ENCODE measurements at regions not wholly inside any gene's neighbourhood (a gene's known extent, or its start where the extent isn't known, plus 50 kb on each side); places are given as distances from the start of the nearest gene placed in this dataset.

DNA sequence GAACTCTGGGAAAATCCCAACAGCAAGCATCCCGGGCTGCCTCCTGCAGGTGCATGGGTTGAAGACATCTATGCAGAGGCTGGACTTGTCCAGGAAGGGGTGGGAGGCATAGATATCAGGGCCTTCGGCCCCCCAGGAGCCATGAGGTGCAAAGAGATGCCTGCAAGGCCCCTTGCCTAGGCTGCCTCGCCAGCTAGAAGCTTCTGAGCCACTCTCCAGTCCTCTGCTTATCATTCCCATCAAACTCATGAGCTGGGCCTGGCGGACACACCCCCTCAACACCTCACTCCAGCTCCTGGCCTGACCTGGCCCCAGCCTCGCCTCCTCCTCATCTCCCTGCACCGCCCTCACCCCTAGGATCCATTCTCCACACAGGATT lies 152.4 kb upstream of the PTPN1 start:
- Histone ChIP-seq H3K4me3 (no peak overlapping the region), H4K20me1 (ENCODE audit: insufficient read depth) (no peaks in the 10 kb centered on the region), H2AFZ (no peak overlapping the region), H3K36me3 (ENCODE audit: low read depth) (no peaks in the 10 kb centered on the region), H3F3A (ENCODE audit: insufficient read depth, low read depth) (peaks cover 48% of the 10 kb centered on the region), H3K79me2 (ENCODE audit: low read depth) (no peaks in the 10 kb centered on the region), H3K9me3 (ENCODE audit: insufficient read depth, low read depth) (no peaks in the 10 kb centered on the region), H3K9me2 (ENCODE audit: insufficient read depth) (no peaks in the 10 kb centered on the region), H3K4me2 (no peak overlapping the region), H3K27ac (no peak overlapping the region), H3K27me3 (ENCODE audit: insufficient read depth, low read depth) (no peaks in the 10 kb centered on the region), H3K4me1 (replicated peaks; ENCODE audit: insufficient read depth) (peaks cover 43% of the 10 kb centered on the region)
- intact Hi-C loops (cut with micrococcal nuclease; ENCODE audit: unreplicated experiment), result no loop called here
- ChIA-PET POLR2A (ENCODE audit: unreplicated experiment) (interaction anchor here (0.6 to 0.7 kb wide), 2 partner anchors 130 to 261 kb away, joined by 3 to 9 read pairs; no protein-coding TSS in a partner anchor), CTCF (no interaction called here)
- no peak for DNase-seq
- no TSS peak for BruUV-seq (replicated peaks)
- TF ChIP-seq, protein P1, sequence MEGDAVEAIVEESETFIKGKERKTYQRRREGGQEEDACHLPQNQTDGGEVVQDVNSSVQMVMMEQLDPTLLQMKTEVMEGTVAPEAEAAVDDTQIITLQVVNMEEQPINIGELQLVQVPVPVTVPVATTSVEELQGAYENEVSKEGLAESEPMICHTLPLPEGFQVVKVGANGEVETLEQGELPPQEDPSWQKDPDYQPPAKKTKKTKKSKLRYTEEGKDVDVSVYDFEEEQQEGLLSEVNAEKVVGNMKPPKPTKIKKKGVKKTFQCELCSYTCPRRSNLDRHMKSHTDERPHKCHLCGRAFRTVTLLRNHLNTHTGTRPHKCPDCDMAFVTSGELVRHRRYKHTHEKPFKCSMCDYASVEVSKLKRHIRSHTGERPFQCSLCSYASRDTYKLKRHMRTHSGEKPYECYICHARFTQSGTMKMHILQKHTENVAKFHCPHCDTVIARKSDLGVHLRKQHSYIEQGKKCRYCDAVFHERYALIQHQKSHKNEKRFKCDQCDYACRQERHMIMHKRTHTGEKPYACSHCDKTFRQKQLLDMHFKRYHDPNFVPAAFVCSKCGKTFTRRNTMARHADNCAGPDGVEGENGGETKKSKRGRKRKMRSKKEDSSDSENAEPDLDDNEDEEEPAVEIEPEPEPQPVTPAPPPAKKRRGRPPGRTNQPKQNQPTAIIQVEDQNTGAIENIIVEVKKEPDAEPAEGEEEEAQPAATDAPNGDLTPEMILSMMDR (conservative IDR thresholded peaks at IDR 0.05), result no peak
- TF ChIP-seq EZH2 (IDR thresholded peaks at IDR 0.05; ENCODE audit: low read depth), result no peak

DNA sequence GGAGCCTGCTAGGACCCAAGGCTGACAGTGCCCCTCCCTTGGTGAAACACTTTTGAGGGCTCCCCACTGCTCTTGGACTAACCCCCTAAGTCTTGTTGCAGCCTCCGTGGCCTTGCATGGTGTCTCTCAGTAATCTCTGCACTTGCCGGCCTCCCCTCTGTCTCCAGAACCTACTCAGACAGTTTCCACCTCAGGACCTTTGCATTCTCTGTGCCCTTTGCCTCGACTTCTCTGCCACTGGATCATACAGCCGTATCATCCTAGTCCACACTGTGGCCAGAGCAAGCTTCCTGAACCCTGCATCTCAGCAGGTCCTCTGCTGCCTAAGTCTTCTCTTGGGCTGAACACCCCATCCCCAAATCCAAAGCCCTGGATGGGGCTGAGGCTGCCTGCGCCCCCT lies 152.0 kb upstream of the PTPN1 start:
- no peak overlapping the region for H3K4me3 ChIP-seq
- H3K9me2 ChIP-seq (ENCODE audit: insufficient read depth), result no peaks in the 10 kb centered on the region
- no peak overlapping the region for H3K27ac ChIP-seq
- no peaks in the 10 kb centered on the region for H3K27me3 ChIP-seq (ENCODE audit: insufficient read depth, low read depth)
- H4K20me1 ChIP-seq (ENCODE audit: insufficient read depth), result no peaks in the 10 kb centered on the region
- BruUV-seq (replicated peaks), result no TSS peak
- no peaks in the 10 kb centered on the region for H3K79me2 ChIP-seq (ENCODE audit: low read depth)
- no peaks in the 10 kb centered on the region for H3K36me3 ChIP-seq (ENCODE audit: low read depth)
- TF ChIP-seq EZH2 (IDR thresholded peaks at IDR 0.05; ENCODE audit: low read depth), result no peak
- TF ChIP-seq, protein P1 (conservative IDR thresholded peaks at IDR 0.05), result no peak
- H3K4me1 ChIP-seq (replicated peaks; ENCODE audit: insufficient read depth), result peaks cover 43% of the 10 kb centered on the region
- intact Hi-C loops (cut with micrococcal nuclease; ENCODE audit: unreplicated experiment), result no loop called here
- H2AFZ ChIP-seq, result no peak overlapping the region
- POLR2A ChIA-PET (ENCODE audit: unreplicated experiment), result interaction anchor here (0.6 to 0.7 kb wide), 2 partner anchors 130 to 261 kb away, joined by 3 to 9 read pairs; no protein-coding TSS in a partner anchor
- no peaks in the 10 kb centered on the region for H3K9me3 ChIP-seq (ENCODE audit: insufficient read depth, low read depth)
- H3K4me2 ChIP-seq, result no peak overlapping the region
- CTCF ChIA-PET, result no interaction called here
- peaks cover 48% of the 10 kb centered on the region for H3F3A ChIP-seq (ENCODE audit: insufficient read depth, low read depth)
- no peak for DNase-seq

DNA sequence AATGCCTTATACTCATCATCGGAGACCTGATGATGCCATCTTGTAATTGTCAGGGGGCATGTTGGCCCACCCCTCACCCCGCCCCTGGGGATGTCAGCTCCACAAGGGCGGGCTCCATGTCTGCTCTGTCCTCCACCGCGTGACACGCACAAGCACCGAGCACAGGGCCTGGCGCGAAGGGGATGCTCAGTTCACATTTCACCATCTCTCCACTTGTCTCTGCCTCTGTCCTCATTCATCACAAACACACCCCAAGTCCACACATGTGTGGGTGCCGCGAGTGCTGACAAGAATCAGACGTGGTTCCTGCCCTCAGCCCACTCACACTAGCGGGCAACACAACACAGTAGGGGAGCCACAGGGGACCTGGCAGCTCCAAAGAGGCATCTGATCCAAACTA lies 151.2 kb upstream of the PTPN1 start:
- H3K36me3 ChIP-seq (ENCODE audit: low read depth), result no peaks in the 10 kb centered on the region
- POLR2A ChIA-PET (ENCODE audit: unreplicated experiment), result no interaction called here
- H3F3A ChIP-seq (ENCODE audit: insufficient read depth, low read depth), result peaks cover 45% of the 10 kb centered on the region
- H3K79me2 ChIP-seq (ENCODE audit: low read depth), result no peaks in the 10 kb centered on the region
- H4K20me1 ChIP-seq (ENCODE audit: insufficient read depth), result no peaks in the 10 kb centered on the region
- H3K9me3 ChIP-seq (ENCODE audit: insufficient read depth, low read depth), result no peaks in the 10 kb centered on the region
- no peak for TF ChIP-seq EZH2 (IDR thresholded peaks at IDR 0.05; ENCODE audit: low read depth)
- TF ChIP-seq, protein P1 (conservative IDR thresholded peaks at IDR 0.05), result no peak
- no TSS peak for BruUV-seq (replicated peaks)
- H3K27ac ChIP-seq, result no peak overlapping the region
- no peak overlapping the region for H3K4me2 ChIP-seq
- H3K27me3 ChIP-seq (ENCODE audit: insufficient read depth, low read depth), result no peaks in the 10 kb centered on the region
- H3K9me2 ChIP-seq (ENCODE audit: insufficient read depth), result no peaks in the 10 kb centered on the region
- no peak overlapping the region for H3K4me3 ChIP-seq
- CTCF ChIA-PET, result no interaction called here
- intact Hi-C loops (cut with micrococcal nuclease; ENCODE audit: unreplicated experiment), result no loop called here
- H3K4me1 ChIP-seq (replicated peaks; ENCODE audit: insufficient read depth), result peaks cover 42% of the 10 kb centered on the region
- H2AFZ ChIP-seq, result no peak overlapping the region
- DNase-seq, result no peak

Measured in PC-9 (cell line).